ENCODE measurements at regions not wholly inside any gene's neighbourhood (a gene's known extent, or its start where the extent isn't known, plus 50 kb on each side); places are given as distances from the start of the nearest gene placed in this dataset.
"Not testable (repeated sequence)": the region's sequence is repeated elsewhere in the genome, so short reads cannot be mapped to it uniquely, and the experiment has no call there.

DNA sequence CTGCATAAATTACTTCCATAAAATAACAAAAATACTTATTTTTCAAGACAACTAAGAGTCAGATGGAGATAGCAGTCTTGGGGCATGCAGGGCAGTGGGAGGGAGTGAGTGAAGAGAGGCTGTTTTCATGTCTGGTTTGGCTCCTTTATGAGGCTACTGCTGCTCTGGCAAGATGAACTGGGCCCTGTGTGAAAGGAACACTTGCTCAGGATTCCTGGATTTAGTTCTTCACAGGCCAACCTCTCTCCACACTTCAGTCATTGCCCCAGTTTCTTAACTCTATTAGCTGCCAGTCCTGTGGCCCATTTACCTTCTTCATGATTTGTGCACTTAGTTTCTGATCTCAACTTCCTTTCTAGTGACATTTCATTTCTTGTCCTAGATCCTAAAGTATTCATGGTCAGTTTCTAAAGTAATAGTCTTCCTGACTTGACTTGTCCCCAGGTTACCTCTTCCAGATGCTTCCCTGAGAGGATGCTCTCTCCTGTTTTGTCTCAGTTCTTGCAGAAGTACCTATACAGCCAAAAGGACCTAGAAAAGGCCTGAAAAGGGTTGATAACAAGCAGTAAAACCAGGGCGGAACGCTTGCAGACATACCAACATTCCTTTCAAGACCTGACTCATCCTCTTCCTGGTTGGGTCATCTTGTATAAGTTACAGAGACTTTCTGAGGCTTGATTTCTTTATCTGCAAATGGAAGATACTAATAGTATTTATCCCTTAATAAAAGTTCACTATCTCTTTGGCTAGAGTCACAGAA lies 77.0 kb upstream of the ZFAND5 start:
- Histone ChIP-seq H3K27me3 (ENCODE audit: control insufficient read depth, insufficient read depth, low read length) (no peaks in the 10 kb centered on the region), H3K27ac (ENCODE audit: insufficient read depth, low read length, poor library complexity, severe bottlenecking) (no peak overlapping the region), H3K9me3 (ENCODE audit: control insufficient read depth in 2 of 2, low read length in 2 of 2) (no peaks in the 10 kb centered on the region), H3K36me3 (ENCODE audit: control insufficient read depth, insufficient read depth, low read length) (no peaks in the 10 kb centered on the region), H3K4me3 (ENCODE audit: low read depth, low read length) (no peak overlapping the region), H3K4me1 (ENCODE audit: control insufficient read depth, insufficient read depth, low read length, poor library complexity, severe bottlenecking) (peaks cover 18% of the 10 kb centered on the region)
- Mint-ChIP-seq H3K27ac (peak overlapping the region in 1 of 3 donors; percentile 2), H3K4me3 (peak overlapping the region in 1 of 4 donors; percentile 35), H3K4me1 (peaks cover 12 to 40% (median 24%) of the 10 kb centered on the region in 4 donors), H3K36me3 (no peaks in the 10 kb centered on the region), H3K27me3 (no peaks in the 10 kb centered on the region), H3K9me3 (peaks cover 0 to 2% (median 0%) of the 10 kb centered on the region in 7 donors)
- no peak for ATAC-seq (ENCODE audit: low read depth in 2 of 2)
- DNase-seq: peak in 1 of 3 donors; percentile 8

GRCh38 chr9:72440992-72441847 lies 76.2 kb upstream of the ZFAND5 start:
- Mint-ChIP-seq H3K36me3 (no peaks in the 10 kb centered on the region), H3K27me3 (no peaks in the 10 kb centered on the region), H3K9me3 (peaks cover 0 to 2% (median 0%) of the 10 kb centered on the region in 7 donors), H3K27ac (no peak overlapping the region), H3K4me1 (peaks cover 12 to 40% (median 24%) of the 10 kb centered on the region in 4 donors), H3K4me3 (peak overlapping the region in 1 of 4 donors; percentile 39)
- Histone ChIP-seq H3K27me3 (ENCODE audit: control insufficient read depth, insufficient read depth, low read length) (no peaks in the 10 kb centered on the region), H3K4me3 (ENCODE audit: low read depth, low read length) (no peak overlapping the region), H3K9me3 (ENCODE audit: control insufficient read depth in 2 of 2, low read length in 2 of 2) (no peaks in the 10 kb centered on the region), H3K36me3 (ENCODE audit: control insufficient read depth, insufficient read depth, low read length) (no peaks in the 10 kb centered on the region), H3K4me1 (ENCODE audit: control insufficient read depth, insufficient read depth, low read length, poor library complexity, severe bottlenecking) (peaks cover 18% of the 10 kb centered on the region), H3K27ac (ENCODE audit: insufficient read depth, low read length, poor library complexity, severe bottlenecking) (no peak overlapping the region)
- no peak for DNase-seq
- no peak for ATAC-seq (ENCODE audit: low read depth in 2 of 2)

GRCh38 chr9:72440378-72440777 lies 75.4 kb upstream of the ZFAND5 start:
- Histone ChIP-seq H3K27ac (ENCODE audit: insufficient read depth, low read length, poor library complexity, severe bottlenecking) (no peak overlapping the region), H3K9me3 (ENCODE audit: control insufficient read depth in 2 of 2, low read length in 2 of 2) (no peaks in the 10 kb centered on the region), H3K4me3 (ENCODE audit: low read depth, low read length) (no peak overlapping the region), H3K4me1 (ENCODE audit: control insufficient read depth, insufficient read depth, low read length, poor library complexity, severe bottlenecking) (peaks cover 18% of the 10 kb centered on the region), H3K27me3 (ENCODE audit: control insufficient read depth, insufficient read depth, low read length) (no peaks in the 10 kb centered on the region), H3K36me3 (ENCODE audit: control insufficient read depth, insufficient read depth, low read length) (no peaks in the 10 kb centered on the region)
- Mint-ChIP-seq H3K27ac (no peak overlapping the region), H3K36me3 (no peaks in the 10 kb centered on the region), H3K27me3 (no peaks in the 10 kb centered on the region), H3K4me3 (no peak overlapping the region), H3K4me1 (peaks cover 12 to 32% (median 22%) of the 10 kb centered on the region in 4 donors), H3K9me3 (peaks cover 0 to under 1% (median 0%) of the 10 kb centered on the region in 7 donors)
- ATAC-seq (ENCODE audit: low read depth in 2 of 2) (no peak), DNase-seq (no peak)

- not testable (repeated sequence) for H3K4me3 ChIP-seq (ENCODE audit: low read depth, low read length); H3K36me3 Mint-ChIP-seq; ATAC-seq (ENCODE audit: low read depth in 2 of 2); H3K4me1 ChIP-seq (ENCODE audit: control insufficient read depth, insufficient read depth, low read length, poor library complexity, severe bottlenecking); H3K27me3 Mint-ChIP-seq; H3K9me3 Mint-ChIP-seq; H3K4me3 Mint-ChIP-seq; H3K36me3 ChIP-seq (ENCODE audit: control insufficient read depth, insufficient read depth, low read length); H3K4me1 Mint-ChIP-seq; H3K27ac Mint-ChIP-seq; H3K27me3 ChIP-seq (ENCODE audit: control insufficient read depth, insufficient read depth, low read length); H3K9me3 ChIP-seq (ENCODE audit: control insufficient read depth in 2 of 2, low read length in 2 of 2); DNase-seq; H3K27ac ChIP-seq (ENCODE audit: insufficient read depth, low read length, poor library complexity, severe bottlenecking)
Observed at GRCh38 chr9:72433616-72434267, 68.7 kb upstream of the ZFAND5 start.

GRCh38 chr9:72431036-72431435 lies 66.0 kb upstream of the ZFAND5 start:
- Mint-ChIP-seq H3K9me3 (peaks cover 0 to 3% (median 0%) of the 10 kb centered on the region in 7 donors), H3K27ac (no peak overlapping the region), H3K36me3 (no peaks in the 10 kb centered on the region), H3K27me3 (peaks cover 4% of the 10 kb centered on the region), H3K4me1 (no peaks in the 10 kb centered on the region), H3K4me3 (no peak overlapping the region)
- no peaks in the 10 kb centered on the region for H3K36me3 ChIP-seq (ENCODE audit: control insufficient read depth, insufficient read depth, low read length)
- ATAC-seq (ENCODE audit: low read depth in 2 of 2) (no peak), DNase-seq (no peak)
- H3K4me1 ChIP-seq (ENCODE audit: control insufficient read depth, insufficient read depth, low read length, poor library complexity, severe bottlenecking): no peaks in the 10 kb centered on the region
- H3K4me3 ChIP-seq (ENCODE audit: low read depth, low read length): no peak overlapping the region
- no peaks in the 10 kb centered on the region for H3K9me3 ChIP-seq (ENCODE audit: control insufficient read depth in 2 of 2, low read length in 2 of 2)
- H3K27ac ChIP-seq (ENCODE audit: insufficient read depth, low read length, poor library complexity, severe bottlenecking): no peak overlapping the region
- no peaks in the 10 kb centered on the region for H3K27me3 ChIP-seq (ENCODE audit: control insufficient read depth, insufficient read depth, low read length)

DNA sequence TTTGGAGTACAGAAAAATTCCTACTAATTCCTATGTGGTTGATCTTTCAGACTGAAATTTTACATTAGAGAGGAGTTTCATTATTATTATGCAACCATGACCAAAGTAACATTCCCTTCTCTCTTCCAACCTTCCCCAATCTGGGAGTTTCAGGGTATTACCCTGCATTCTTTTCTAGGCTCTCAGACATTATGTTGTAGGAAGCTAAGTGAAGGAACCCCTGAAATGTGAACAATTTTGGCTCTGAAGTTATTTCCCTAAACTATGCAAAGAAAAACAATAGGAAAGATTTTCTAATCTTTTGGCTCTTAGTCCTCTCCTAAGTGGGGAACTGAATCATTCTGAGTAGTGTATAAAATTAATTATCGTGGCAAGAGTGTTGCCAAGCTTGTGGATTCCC lies 63.3 kb upstream of the ZFAND5 start:
- no peaks in the 10 kb centered on the region for H3K4me1 Mint-ChIP-seq
- peaks cover 4% of the 10 kb centered on the region for H3K27me3 Mint-ChIP-seq

DNA sequence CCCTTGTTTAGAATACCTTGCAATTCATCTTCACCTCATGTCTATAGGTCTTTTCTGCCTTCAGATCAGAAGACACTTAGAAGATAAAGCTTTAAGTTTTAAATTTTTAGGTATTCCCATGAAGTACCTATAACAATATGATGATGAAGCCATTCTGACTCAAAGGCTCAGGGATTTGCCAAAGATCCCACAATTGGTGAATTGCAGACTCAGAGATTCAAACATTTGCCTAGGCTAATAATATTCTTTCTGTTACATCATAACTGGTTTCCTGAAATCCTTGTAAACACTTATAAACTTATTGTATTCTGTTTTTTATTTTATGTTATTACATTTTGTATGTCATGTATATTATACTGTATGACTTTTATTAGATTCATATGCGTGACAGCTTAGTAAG lies 62.8 kb upstream of the ZFAND5 start:
- Mint-ChIP-seq H3K36me3 (no peaks in the 10 kb centered on the region), H3K4me1 (no peaks in the 10 kb centered on the region), H3K27me3 (peaks cover 4% of the 10 kb centered on the region), H3K4me3 (no peak overlapping the region), H3K27ac (no peak overlapping the region), H3K9me3 (peaks cover 0 to 3% (median 0%) of the 10 kb centered on the region in 7 donors)
- Histone ChIP-seq H3K27ac (ENCODE audit: insufficient read depth, low read length, poor library complexity, severe bottlenecking) (no peak overlapping the region), H3K9me3 (ENCODE audit: control insufficient read depth in 2 of 2, low read length in 2 of 2) (no peaks in the 10 kb centered on the region), H3K4me3 (ENCODE audit: low read depth, low read length) (no peak overlapping the region), H3K4me1 (ENCODE audit: control insufficient read depth, insufficient read depth, low read length, poor library complexity, severe bottlenecking) (no peaks in the 10 kb centered on the region), H3K36me3 (ENCODE audit: control insufficient read depth, insufficient read depth, low read length) (no peaks in the 10 kb centered on the region), H3K27me3 (ENCODE audit: control insufficient read depth, insufficient read depth, low read length) (no peaks in the 10 kb centered on the region)
- ATAC-seq (ENCODE audit: low read depth in 2 of 2) (no peak), DNase-seq (no peak)

More for the DNA sequence above, 63.3 kb upstream of the ZFAND5 start:
- Mint-ChIP-seq H3K4me3 (no peak overlapping the region), H3K27ac (no peak overlapping the region), H3K36me3 (no peaks in the 10 kb centered on the region), H3K9me3 (peaks cover 0 to 3% (median 0%) of the 10 kb centered on the region in 7 donors)
- H3K27ac ChIP-seq (ENCODE audit: insufficient read depth, low read length, poor library complexity, severe bottlenecking): no peak overlapping the region
- H3K9me3 ChIP-seq (ENCODE audit: control insufficient read depth in 2 of 2, low read length in 2 of 2): no peaks in the 10 kb centered on the region
- DNase-seq (no peak), ATAC-seq (ENCODE audit: low read depth in 2 of 2) (no peak)
- H3K4me3 ChIP-seq (ENCODE audit: low read depth, low read length): no peak overlapping the region
- H3K4me1 ChIP-seq (ENCODE audit: control insufficient read depth, insufficient read depth, low read length, poor library complexity, severe bottlenecking): no peaks in the 10 kb centered on the region
- H3K27me3 ChIP-seq (ENCODE audit: control insufficient read depth, insufficient read depth, low read length): no peaks in the 10 kb centered on the region
- no peaks in the 10 kb centered on the region for H3K36me3 ChIP-seq (ENCODE audit: control insufficient read depth, insufficient read depth, low read length)
